ENCODE measurements at regions not wholly inside any gene's neighbourhood (a gene's known extent, or its start where the extent isn't known, plus 50 kb on each side); places are given as distances from the start of the nearest gene placed in this dataset.

DNA sequence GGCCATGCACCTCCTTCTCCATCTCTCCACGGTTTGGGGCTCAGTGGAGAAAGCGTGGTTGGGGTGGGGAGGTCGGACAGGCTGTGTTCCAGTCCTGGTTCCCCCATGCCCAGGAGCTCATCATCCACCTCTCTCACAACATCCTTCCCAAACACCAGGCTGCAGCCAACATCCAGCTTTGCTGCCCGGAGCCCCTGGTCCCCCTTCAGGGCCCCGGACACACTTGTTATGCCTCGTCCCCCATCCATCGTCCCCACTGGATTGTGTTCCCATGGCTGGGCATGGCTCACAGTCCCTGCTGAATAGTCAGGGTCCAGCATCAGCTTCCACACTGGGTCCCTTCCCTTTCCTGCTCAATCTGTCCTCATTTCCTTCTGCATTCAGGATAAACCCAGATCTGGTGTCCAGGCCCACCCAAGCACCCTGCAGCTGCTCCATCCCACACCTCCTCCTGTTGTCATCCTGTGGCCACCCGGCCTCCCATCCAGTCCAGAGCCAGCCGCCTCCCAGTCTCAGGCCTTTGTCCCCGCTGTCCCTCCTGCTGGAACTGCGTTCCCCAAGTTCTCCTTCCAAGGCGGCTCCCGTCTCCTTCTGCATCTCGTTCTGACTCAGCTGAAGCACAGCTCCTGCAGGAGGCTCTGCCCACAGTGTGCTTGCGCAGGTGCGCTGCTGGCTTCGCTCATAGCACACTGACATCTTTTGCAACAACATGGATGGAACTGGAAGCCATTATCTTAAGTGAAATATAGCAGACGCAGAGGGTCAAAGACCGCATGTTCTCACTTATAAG, 211.4 kb upstream of the RTL1 start:
- H3K4me3 ChIP-seq (replicated peaks; ENCODE audit: low read depth, low read length) = no peak overlapping the region
- TF ChIP-seq, protein P1, sequence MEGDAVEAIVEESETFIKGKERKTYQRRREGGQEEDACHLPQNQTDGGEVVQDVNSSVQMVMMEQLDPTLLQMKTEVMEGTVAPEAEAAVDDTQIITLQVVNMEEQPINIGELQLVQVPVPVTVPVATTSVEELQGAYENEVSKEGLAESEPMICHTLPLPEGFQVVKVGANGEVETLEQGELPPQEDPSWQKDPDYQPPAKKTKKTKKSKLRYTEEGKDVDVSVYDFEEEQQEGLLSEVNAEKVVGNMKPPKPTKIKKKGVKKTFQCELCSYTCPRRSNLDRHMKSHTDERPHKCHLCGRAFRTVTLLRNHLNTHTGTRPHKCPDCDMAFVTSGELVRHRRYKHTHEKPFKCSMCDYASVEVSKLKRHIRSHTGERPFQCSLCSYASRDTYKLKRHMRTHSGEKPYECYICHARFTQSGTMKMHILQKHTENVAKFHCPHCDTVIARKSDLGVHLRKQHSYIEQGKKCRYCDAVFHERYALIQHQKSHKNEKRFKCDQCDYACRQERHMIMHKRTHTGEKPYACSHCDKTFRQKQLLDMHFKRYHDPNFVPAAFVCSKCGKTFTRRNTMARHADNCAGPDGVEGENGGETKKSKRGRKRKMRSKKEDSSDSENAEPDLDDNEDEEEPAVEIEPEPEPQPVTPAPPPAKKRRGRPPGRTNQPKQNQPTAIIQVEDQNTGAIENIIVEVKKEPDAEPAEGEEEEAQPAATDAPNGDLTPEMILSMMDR (IDR thresholded peaks at IDR 0.05; ENCODE audit: low read depth, low read length, missing control alignments) = no peak
- DNase-seq (ENCODE audit: extremely low read depth, low read depth) = no peak

DNA sequence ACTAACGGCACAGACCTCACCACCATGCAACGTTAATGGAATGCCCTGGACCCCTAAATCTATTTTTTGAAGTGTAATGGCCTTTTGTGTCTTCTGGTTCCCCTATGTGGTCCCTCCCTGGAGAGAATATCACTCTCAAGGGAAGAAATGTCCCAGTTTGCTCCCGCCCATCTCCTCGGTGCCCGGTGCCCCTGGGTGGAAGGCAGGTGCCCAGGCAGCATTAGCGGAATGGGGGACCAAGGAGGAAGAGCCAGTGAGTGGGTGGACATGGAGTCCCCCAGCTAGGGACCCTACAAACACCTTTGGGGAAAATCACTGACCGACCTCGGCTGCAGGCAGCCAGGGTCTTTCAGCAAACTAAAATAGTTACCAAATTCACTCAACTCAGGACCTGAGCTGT, 212.1 kb upstream of the RTL1 start:
- H3K4me3 ChIP-seq (replicated peaks; ENCODE audit: low read depth, low read length) = no peak overlapping the region
- no peak for DNase-seq (ENCODE audit: extremely low read depth, low read depth)
- TF ChIP-seq, protein P1 (IDR thresholded peaks at IDR 0.05; ENCODE audit: low read depth, low read length, missing control alignments) = no peak

DNA sequence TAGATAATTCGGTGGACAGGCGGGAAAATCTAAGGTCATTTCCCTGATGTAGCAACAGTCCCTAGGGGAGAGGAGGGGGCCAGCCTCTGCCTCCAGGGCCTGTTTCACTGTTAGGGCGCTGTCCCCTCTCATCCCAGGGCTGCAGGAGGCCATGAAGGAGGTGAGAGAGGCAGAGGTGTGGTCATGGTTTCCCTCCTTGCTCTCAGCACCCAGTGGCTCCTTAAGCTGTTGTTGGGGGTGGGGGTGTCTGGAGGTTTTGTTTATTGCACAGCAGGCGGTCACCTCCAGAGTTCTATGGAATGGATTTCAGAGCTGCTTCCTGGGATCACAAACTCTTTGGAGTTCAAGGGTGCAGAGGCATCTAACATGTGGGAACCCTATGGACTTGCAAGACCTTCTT, 212.5 kb upstream of the RTL1 start:
- TF ChIP-seq, protein P1 (IDR thresholded peaks at IDR 0.05; ENCODE audit: low read depth, low read length, missing control alignments) = no peak
- DNase-seq (ENCODE audit: extremely low read depth, low read depth) = no peak
- no peak overlapping the region for H3K4me3 ChIP-seq (replicated peaks; ENCODE audit: low read depth, low read length)

DNA sequence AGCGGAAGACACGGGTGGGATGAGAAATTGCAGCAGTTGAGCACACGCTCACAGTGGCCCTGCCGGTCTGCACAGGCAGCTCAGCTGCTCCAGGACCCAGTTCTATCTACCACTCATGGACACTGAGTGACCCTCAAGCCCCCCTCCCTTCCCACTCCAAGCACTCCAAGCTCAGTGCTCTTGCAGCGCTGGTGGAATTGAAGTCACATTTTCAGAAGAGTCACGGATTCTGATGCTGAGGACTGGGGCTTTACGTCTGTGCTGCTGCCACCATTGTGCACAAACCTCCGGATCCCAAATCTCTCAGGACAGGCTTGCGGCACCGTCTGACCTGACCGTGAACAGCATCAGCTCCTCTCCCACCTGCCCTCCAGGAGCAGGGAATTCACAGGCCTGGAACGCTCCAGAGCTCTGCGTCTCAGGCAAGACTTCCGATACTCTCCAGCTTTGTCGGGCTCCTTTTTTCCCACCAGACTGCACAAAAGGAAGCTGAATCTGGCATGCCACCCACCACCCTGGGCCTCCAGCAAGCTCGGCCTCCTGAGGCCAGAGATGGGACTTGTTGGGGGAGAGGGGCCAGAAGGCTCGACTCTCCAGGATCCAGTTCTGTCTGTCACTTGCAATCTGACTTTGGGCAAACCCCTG, 213.1 kb upstream of the RTL1 start:
- H3K4me3 ChIP-seq (replicated peaks; ENCODE audit: low read depth, low read length) = no peak overlapping the region
- DNase-seq (ENCODE audit: extremely low read depth, low read depth) = no peak
- TF ChIP-seq, protein P1 (IDR thresholded peaks at IDR 0.05; ENCODE audit: low read depth, low read length, missing control alignments) = no peak

- TF ChIP-seq, protein P1 (IDR thresholded peaks at IDR 0.05; ENCODE audit: low read depth, low read length, missing control alignments) = no peak
- no peak overlapping the region for H3K4me3 ChIP-seq (replicated peaks; ENCODE audit: low read depth, low read length)
- no peak for DNase-seq (ENCODE audit: extremely low read depth, low read depth)
Observed at GRCh38 chr14:101117543-101117942, 214.0 kb upstream of the RTL1 start.

DNA sequence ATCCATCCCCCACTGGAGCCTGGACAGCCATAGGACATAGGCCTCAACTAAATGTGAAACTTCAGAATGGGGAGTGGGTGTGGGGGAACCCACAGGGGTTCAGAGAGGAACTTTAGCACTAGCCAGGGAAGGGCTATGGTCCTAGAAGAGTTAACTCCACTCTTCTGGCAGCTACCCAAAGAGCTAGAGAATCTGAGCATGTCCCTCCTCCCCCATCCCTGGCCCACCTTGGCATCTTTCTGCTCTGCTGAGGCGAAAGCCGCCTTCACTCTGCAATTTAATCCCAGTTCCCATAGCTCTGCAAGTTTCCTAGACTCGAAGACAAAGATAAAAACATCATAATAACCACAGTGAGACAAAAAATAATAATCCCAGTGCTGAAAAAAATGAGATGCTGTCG, 214.7 kb upstream of the RTL1 start:
- TF ChIP-seq, protein P1 (IDR thresholded peaks at IDR 0.05; ENCODE audit: low read depth, low read length, missing control alignments) = no peak
- no peak for DNase-seq (ENCODE audit: extremely low read depth, low read depth)
- no peak overlapping the region for H3K4me3 ChIP-seq (replicated peaks; ENCODE audit: low read depth, low read length)

Measured in HFF-Myc (cell line).